HFFc6 (cell line): ENCODE measurements at regions not wholly inside any gene's neighbourhood (a gene's known extent, or its start where the extent isn't known, plus 50 kb on each side); places are given as distances from the start of the nearest gene placed in this dataset.
A peak's percentile ranks its signal among the peaks of the same experiment; 100 is the strongest.

ENCODE experiments used
- DNase-seq: peaks from one replicate; pipeline ENCODE4 v3.0.0-alpha.2; 2018
- H3K27ac Mint-ChIP-seq: 2 replicates; pipeline ENCODE4 v1.8.0; 2020; ENCODE audit warnings: mild to moderate bottlenecking, mixed read lengths
- H3K27me3 Mint-ChIP-seq: 2 replicates; pipeline ENCODE4 v1.8.0; 2021; ENCODE audit warnings: mild to moderate bottlenecking, moderate library complexity, mixed read lengths; ENCODE audit not compliant: insufficient read depth
- H3K36me3 Mint-ChIP-seq: 2 replicates; pipeline ENCODE4 v1.8.0; 2021; ENCODE audit warnings: low read depth, mixed read lengths
- H3K4me1 Mint-ChIP-seq: 2 replicates; pipeline ENCODE4 v1.8.0; 2020; ENCODE audit warnings: low read depth, mixed read lengths
- H3K4me3 Mint-ChIP-seq: 2 replicates; pipeline ENCODE4 v1.8.0; 2020; ENCODE audit warnings: mild to moderate bottlenecking, moderate library complexity, mixed read lengths
- H3K9me3 Mint-ChIP-seq: 2 replicates; pipeline ENCODE4 v1.8.0; 2020; ENCODE audit warnings: mild to moderate bottlenecking, mixed read lengths
- TF ChIP-seq, protein P1 (sequence below): fragments of 200-600 bp; sonication (generic); IDR thresholded peaks from 2 replicates; pipeline ENCODE4 v1.5.0; 2021; ENCODE audit warnings: antibody characterized with exemption, mild to moderate bottlenecking

DNA sequence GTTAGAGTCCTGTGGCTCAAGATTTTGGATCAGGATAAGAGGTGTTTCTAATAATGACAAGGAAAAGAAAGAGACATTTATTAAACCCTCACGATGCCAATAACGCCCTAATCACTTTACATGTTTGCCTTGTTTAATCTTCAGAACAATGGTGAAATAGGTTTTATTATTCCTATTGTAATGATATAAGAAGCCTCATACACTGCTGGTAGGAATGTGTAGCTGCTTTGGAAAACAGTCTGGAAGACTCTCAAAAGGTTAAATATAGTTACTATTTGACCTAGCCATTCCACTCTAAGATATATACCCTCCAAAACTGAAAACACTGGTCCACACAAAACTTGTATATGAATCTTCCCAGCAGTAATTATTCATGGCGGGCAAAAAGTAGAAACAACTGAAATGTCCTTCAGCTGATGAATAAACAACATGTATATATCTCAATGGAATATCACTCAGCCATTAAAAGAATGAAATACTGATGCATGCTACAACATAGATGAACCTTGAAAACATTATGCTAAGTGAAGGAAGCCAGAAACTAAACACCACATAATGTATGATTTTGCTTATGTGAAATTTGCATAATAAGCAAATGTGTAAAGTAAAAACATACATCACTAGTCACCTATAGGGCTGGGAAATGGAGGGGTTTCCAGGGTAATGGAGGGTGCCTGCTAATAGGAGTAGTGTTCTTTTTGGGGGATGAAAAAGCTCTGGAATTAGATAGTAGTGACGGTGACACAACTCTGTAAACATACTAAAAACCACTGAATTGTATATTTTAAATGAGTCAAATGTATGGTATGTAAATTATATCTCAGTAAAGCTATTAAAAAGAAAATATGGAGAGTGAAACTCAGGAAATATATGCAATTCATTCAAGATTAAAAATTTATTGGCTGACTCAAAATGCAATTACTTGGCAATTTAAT is 76.9 kb upstream of the ANK3 start:
- DNase-seq: peak; percentile 17
- no peaks in the 10 kb centered on the region for H3K36me3 Mint-ChIP-seq
- peak overlapping the region; percentile 54 for H3K27ac Mint-ChIP-seq
- H3K27me3 Mint-ChIP-seq: no peaks in the 10 kb centered on the region
- no peaks in the 10 kb centered on the region for H3K9me3 Mint-ChIP-seq
- TF ChIP-seq, protein P1, sequence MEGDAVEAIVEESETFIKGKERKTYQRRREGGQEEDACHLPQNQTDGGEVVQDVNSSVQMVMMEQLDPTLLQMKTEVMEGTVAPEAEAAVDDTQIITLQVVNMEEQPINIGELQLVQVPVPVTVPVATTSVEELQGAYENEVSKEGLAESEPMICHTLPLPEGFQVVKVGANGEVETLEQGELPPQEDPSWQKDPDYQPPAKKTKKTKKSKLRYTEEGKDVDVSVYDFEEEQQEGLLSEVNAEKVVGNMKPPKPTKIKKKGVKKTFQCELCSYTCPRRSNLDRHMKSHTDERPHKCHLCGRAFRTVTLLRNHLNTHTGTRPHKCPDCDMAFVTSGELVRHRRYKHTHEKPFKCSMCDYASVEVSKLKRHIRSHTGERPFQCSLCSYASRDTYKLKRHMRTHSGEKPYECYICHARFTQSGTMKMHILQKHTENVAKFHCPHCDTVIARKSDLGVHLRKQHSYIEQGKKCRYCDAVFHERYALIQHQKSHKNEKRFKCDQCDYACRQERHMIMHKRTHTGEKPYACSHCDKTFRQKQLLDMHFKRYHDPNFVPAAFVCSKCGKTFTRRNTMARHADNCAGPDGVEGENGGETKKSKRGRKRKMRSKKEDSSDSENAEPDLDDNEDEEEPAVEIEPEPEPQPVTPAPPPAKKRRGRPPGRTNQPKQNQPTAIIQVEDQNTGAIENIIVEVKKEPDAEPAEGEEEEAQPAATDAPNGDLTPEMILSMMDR: peak; percentile 39
- peak overlapping the region; percentile 71 for H3K4me3 Mint-ChIP-seq
- peaks cover 40% of the 10 kb centered on the region for H3K4me1 Mint-ChIP-seq

DNA sequence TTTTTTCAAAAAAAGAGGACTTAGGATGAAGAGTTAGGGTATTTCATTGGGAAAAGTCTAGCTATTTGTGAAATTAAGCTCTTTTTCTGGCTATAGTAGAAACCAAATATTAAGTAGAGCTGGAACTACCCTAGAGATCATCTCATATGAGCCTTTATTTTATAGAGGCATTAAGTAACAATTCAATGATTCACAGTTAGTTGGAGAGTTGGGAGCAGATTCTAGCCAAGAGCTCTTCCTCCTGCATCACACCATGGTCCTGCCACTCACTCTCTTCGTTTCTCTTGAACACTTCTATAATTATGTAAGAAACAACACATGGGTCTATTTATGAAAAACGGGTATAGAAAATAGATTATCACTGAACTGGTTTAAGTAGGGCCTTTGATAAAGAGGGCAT is 76.1 kb upstream of the ANK3 start:
- peak overlapping the region; percentile 54 for H3K27ac Mint-ChIP-seq

DNA sequence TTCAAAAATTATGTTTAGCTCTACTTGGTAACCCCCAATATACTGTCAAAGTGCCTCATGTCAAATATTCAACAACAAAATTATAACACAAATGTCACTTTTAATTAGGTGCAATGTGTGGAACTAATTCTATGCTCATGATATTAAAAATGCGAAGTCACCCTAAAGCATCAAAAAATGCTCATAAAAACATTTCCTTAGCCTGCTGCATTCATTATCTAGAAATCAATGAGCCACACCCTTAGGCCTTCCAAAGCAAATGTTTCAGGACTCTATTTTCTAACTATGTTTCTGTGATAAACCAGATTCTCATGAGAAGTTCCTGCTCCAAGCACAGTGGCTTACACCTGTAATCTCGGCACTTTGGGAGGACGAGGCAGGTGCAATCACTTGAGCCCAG is 75.0 kb upstream of the ANK3 start:
- DNase-seq: no peak
- Mint-ChIP-seq H3K36me3 (no peaks in the 10 kb centered on the region), H3K4me3 (no peak overlapping the region), H3K27me3 (peaks cover 4% of the 10 kb centered on the region), H3K9me3 (no peaks in the 10 kb centered on the region), H3K4me1 (peaks cover 40% of the 10 kb centered on the region), H3K27ac (no peak overlapping the region)
- TF ChIP-seq, protein P1: no peak

More for the DNA sequence above, 76.1 kb upstream of the ANK3 start:
- TF ChIP-seq, protein P1: no peak
- peak overlapping the region; percentile 47; the same call in 1 of the 2 replicates for H3K4me3 Mint-ChIP-seq
- H3K36me3 Mint-ChIP-seq: no peaks in the 10 kb centered on the region
- no peaks in the 10 kb centered on the region for H3K27me3 Mint-ChIP-seq
- peaks cover 40% of the 10 kb centered on the region for H3K4me1 Mint-ChIP-seq
- H3K9me3 Mint-ChIP-seq: no peaks in the 10 kb centered on the region
- peak; percentile 25 for DNase-seq

DNA sequence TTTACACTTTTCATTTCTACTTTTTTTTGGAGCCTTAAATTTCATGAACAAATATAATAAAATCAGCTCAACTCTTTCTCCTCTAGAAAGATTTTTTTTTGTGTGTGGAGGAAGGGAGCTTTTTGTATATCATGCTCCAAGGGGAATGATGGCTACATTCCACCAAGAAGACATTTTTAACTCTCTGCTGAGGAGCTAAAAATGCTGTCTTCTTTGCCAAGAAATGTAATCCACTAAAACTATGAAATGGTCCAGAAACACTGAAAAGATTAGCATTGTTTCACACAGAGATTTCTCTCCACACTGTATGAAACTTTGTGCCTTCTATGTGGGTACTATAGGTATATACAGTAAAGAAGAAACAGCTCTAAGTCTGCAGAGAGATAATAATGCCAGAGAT is 74.1 kb upstream of the ANK3 start:
- TF ChIP-seq, protein P1: no peak
- Mint-ChIP-seq H3K27me3 (peaks cover 4% of the 10 kb centered on the region), H3K9me3 (no peaks in the 10 kb centered on the region), H3K27ac (no peak overlapping the region), H3K36me3 (no peaks in the 10 kb centered on the region), H3K4me3 (no peak overlapping the region), H3K4me1 (peaks cover 40% of the 10 kb centered on the region)
- DNase-seq: no peak

GRCh38 chr10:60461688-60462087 is 72.0 kb upstream of the ANK3 start:
- H3K27me3 Mint-ChIP-seq: peaks cover 4% of the 10 kb centered on the region
- no peak overlapping the region for H3K4me3 Mint-ChIP-seq
- peaks cover 35% of the 10 kb centered on the region for H3K4me1 Mint-ChIP-seq
- TF ChIP-seq, protein P1: no peak
- no peak overlapping the region for H3K27ac Mint-ChIP-seq
- H3K36me3 Mint-ChIP-seq: no peaks in the 10 kb centered on the region
- no peaks in the 10 kb centered on the region for H3K9me3 Mint-ChIP-seq
- DNase-seq: no peak
